ENCODE measurements at regions not wholly inside any gene's neighbourhood (a gene's known extent, or its start where the extent isn't known, plus 50 kb on each side); places are given as distances from the start of the nearest gene placed in this dataset.

GRCh38 chr2:216799873-216800431, 59.9 kb downstream of the TNP1 start:
- no peak for DNase-seq
- H3K36me3 Mint-ChIP-seq (ENCODE audit: insufficient read depth, unreplicated experiment), result no peaks in the 10 kb centered on the region
- ChIA-PET CTCF (no interaction called here), POLR2A (no interaction called here)
- no peak overlapping the region for H3K4me3 ChIP-seq (ENCODE audit: low read depth, low read length)
- H3K36me3 ChIP-seq (ENCODE audit: control insufficient read depth, insufficient read depth, low read length), result no peaks in the 10 kb centered on the region
- H3K9me3 ChIP-seq, result no peaks in the 10 kb centered on the region
- H3K4me1 Mint-ChIP-seq (ENCODE audit: low read depth, unreplicated experiment), result no peaks in the 10 kb centered on the region
- H3K27ac Mint-ChIP-seq (ENCODE audit: unreplicated experiment), result no peak overlapping the region
- no peaks in the 10 kb centered on the region for H3K27me3 Mint-ChIP-seq (ENCODE audit: insufficient read depth, unreplicated experiment)
- H3K27me3 ChIP-seq (replicated peaks; ENCODE audit: control insufficient read depth, insufficient read depth, low read length), result no peaks in the 10 kb centered on the region
- H3K4me3 Mint-ChIP-seq (ENCODE audit: unreplicated experiment), result no peak overlapping the region
- H3K9me3 Mint-ChIP-seq (ENCODE audit: unreplicated experiment), result no peaks in the 10 kb centered on the region
- no TSS peak for BruUV-seq (replicated peaks)
- H3K4me1 ChIP-seq, result no peaks in the 10 kb centered on the region
- intact Hi-C loops (cut with micrococcal nuclease; ENCODE audit: unreplicated experiment), result no loop called here
- TF ChIP-seq CTCF (IDR thresholded peaks at IDR 0.05; ENCODE audit: insufficient read depth in 1 of 2, low read depth in 1 of 2, low read length in 1 of 2, severe bottlenecking in 1 of 2, unreplicated experiment in 1 of 2), result no peak

GRCh38 chr2:216796115-216796840, 63.6 kb downstream of the TNP1 start:
- intact Hi-C loops (cut with micrococcal nuclease; ENCODE audit: unreplicated experiment), result no loop called here
- H3K9me3 Mint-ChIP-seq (ENCODE audit: unreplicated experiment), result no peaks in the 10 kb centered on the region
- H3K36me3 Mint-ChIP-seq (ENCODE audit: insufficient read depth, unreplicated experiment), result no peaks in the 10 kb centered on the region
- BruUV-seq (replicated peaks), result no TSS peak
- Histone ChIP-seq H3K27me3 (replicated peaks; ENCODE audit: control insufficient read depth, insufficient read depth, low read length) (no peaks in the 10 kb centered on the region), H3K4me3 (ENCODE audit: low read depth, low read length) (no peak overlapping the region), H3K4me1 (no peaks in the 10 kb centered on the region), H3K9me3 (no peaks in the 10 kb centered on the region), H3K36me3 (ENCODE audit: control insufficient read depth, insufficient read depth, low read length) (no peaks in the 10 kb centered on the region)
- ChIA-PET POLR2A (no interaction called here), CTCF (no interaction called here)
- H3K4me3 Mint-ChIP-seq (ENCODE audit: unreplicated experiment), result no peak overlapping the region
- H3K4me1 Mint-ChIP-seq (ENCODE audit: low read depth, unreplicated experiment), result no peaks in the 10 kb centered on the region
- no peak overlapping the region for H3K27ac Mint-ChIP-seq (ENCODE audit: unreplicated experiment)
- no peak for DNase-seq
- no peaks in the 10 kb centered on the region for H3K27me3 Mint-ChIP-seq (ENCODE audit: insufficient read depth, unreplicated experiment)
- no peak for TF ChIP-seq CTCF (IDR thresholded peaks at IDR 0.05; ENCODE audit: insufficient read depth in 1 of 2, low read depth in 1 of 2, low read length in 1 of 2, severe bottlenecking in 1 of 2, unreplicated experiment in 1 of 2)

GRCh38 chr2:216793386-216793785, 66.5 kb downstream of the TNP1 start:
- Histone ChIP-seq H3K27me3 (replicated peaks; ENCODE audit: control insufficient read depth, insufficient read depth, low read length) (no peaks in the 10 kb centered on the region), H3K4me1 (no peaks in the 10 kb centered on the region), H3K4me3 (ENCODE audit: low read depth, low read length) (no peak overlapping the region), H3K9me3 (no peaks in the 10 kb centered on the region), H3K36me3 (ENCODE audit: control insufficient read depth, insufficient read depth, low read length) (no peaks in the 10 kb centered on the region)
- Mint-ChIP-seq H3K27ac (ENCODE audit: unreplicated experiment) (no peak overlapping the region), H3K27me3 (ENCODE audit: insufficient read depth, unreplicated experiment) (no peaks in the 10 kb centered on the region), H3K9me3 (ENCODE audit: unreplicated experiment) (no peaks in the 10 kb centered on the region), H3K4me1 (ENCODE audit: low read depth, unreplicated experiment) (no peaks in the 10 kb centered on the region), H3K4me3 (ENCODE audit: unreplicated experiment) (no peak overlapping the region), H3K36me3 (ENCODE audit: insufficient read depth, unreplicated experiment) (no peaks in the 10 kb centered on the region)
- intact Hi-C loops (cut with micrococcal nuclease; ENCODE audit: unreplicated experiment), result no loop called here
- TF ChIP-seq CTCF (IDR thresholded peaks at IDR 0.05; ENCODE audit: insufficient read depth in 1 of 2, low read depth in 1 of 2, low read length in 1 of 2, severe bottlenecking in 1 of 2, unreplicated experiment in 1 of 2), result no peak
- ChIA-PET CTCF (no interaction called here), POLR2A (no interaction called here)
- DNase-seq, result no peak
- no TSS peak for BruUV-seq (replicated peaks)
